Urothelium cell line (cell line): ENCODE measurements at regions not wholly inside any gene's neighbourhood (a gene's known extent, or its start where the extent isn't known, plus 50 kb on each side); places are given as distances from the start of the nearest gene placed in this dataset.

ENCODE experiments used
- DNase-seq: peaks from one replicate; pipeline ENCODE4 v3.0.0; 2011; ENCODE audit warnings: low spot score, mixed read lengths
- FAIRE-seq: peaks from 2 replicates; lab custom pipeline; 2011; peaks lifted over from hg19 to GRCh38; lab: Jason Lieb, UNC

GRCh38 chr2:226410247-226410835 lies 389.3 kb downstream of the IRS1 start:
- DNase-seq (no peak), FAIRE-seq (no peak)

- no peak for FAIRE-seq
- DNase-seq, result no peak
Observed at GRCh38 chr2:226409134-226409533, 390.5 kb downstream of the IRS1 start.

GRCh38 chr2:226408141-226408540 lies 391.5 kb downstream of the IRS1 start:
- FAIRE-seq, result no peak
- no peak for DNase-seq

GRCh38 chr2:226407135-226407534 lies 392.5 kb downstream of the IRS1 start:
- FAIRE-seq, result no peak
- DNase-seq, result no peak

GRCh38 chr2:226405465-226405864 lies 394.2 kb downstream of the IRS1 start:
- FAIRE-seq, result no peak

GRCh38 chr2:226403369-226403768 lies 396.3 kb downstream of the IRS1 start:
- FAIRE-seq (no peak), DNase-seq (no peak)

More at GRCh38 chr2:226405465-226405864, 394.2 kb downstream of the IRS1 start:
- no peak for DNase-seq

GRCh38 chr2:226399006-226399405 lies 400.6 kb downstream of the IRS1 start:
- DNase-seq (no peak), FAIRE-seq (no peak)

GRCh38 chr2:226398580-226398979 lies 401.0 kb downstream of the IRS1 start:
- FAIRE-seq (no peak), DNase-seq (no peak)

GRCh38 chr2:226396541-226396940 lies 403.1 kb downstream of the IRS1 start:
- FAIRE-seq (no peak), DNase-seq (no peak)

- FAIRE-seq (no peak), DNase-seq (no peak)
Observed at GRCh38 chr2:226387499-226387942, 412.1 kb downstream of the IRS1 start.

GRCh38 chr2:226383461-226383860 lies 416.2 kb downstream of the IRS1 start:
- FAIRE-seq (no peak), DNase-seq (no peak)

- DNase-seq (no peak), FAIRE-seq (no peak)
Observed at GRCh38 chr2:226380679-226381078, 418.9 kb downstream of the IRS1 start.

- no peak for DNase-seq
- FAIRE-seq, result no peak
Observed at GRCh38 chr2:226378753-226379705, 420.6 kb downstream of the IRS1 start.

GRCh38 chr2:226376516-226377180 lies 423.0 kb downstream of the IRS1 start:
- no peak for FAIRE-seq
- DNase-seq, result no peak

- FAIRE-seq, result no peak
- no peak for DNase-seq
Observed at GRCh38 chr2:226366920-226367319, 432.7 kb downstream of the IRS1 start.

- DNase-seq, result no peak
- no peak for FAIRE-seq
Observed at GRCh38 chr2:226364217-226364616, 435.4 kb downstream of the IRS1 start.

- no peak for FAIRE-seq
Observed at GRCh38 chr2:226362980-226363379, 436.6 kb downstream of the IRS1 start.

GRCh38 chr2:226360658-226361057 lies 439.0 kb downstream of the IRS1 start:
- DNase-seq (no peak), FAIRE-seq (no peak)

More at GRCh38 chr2:226362980-226363379, 436.6 kb downstream of the IRS1 start:
- no peak for DNase-seq

- no peak for DNase-seq
- no peak for FAIRE-seq
Observed at GRCh38 chr2:226358688-226359087, 440.9 kb downstream of the IRS1 start.

GRCh38 chr2:226357816-226358215 lies 441.8 kb downstream of the IRS1 start:
- FAIRE-seq, result no peak
- no peak for DNase-seq

GRCh38 chr2:226355600-226355999 lies 444.0 kb downstream of the IRS1 start:
- FAIRE-seq, result no peak

More at GRCh38 chr2:226355600-226355999, 444.0 kb downstream of the IRS1 start:
- DNase-seq, result no peak
